Skin epidermis (tissue), 12 donors: ENCODE measurements at regions not wholly inside any gene's neighbourhood (a gene's known extent, or its start where the extent isn't known, plus 50 kb on each side); places are given as distances from the start of the nearest gene placed in this dataset.
A peak's percentile ranks its signal among the peaks of the same experiment; 100 is the strongest.
"Not testable (repeated sequence)": the region's sequence is repeated elsewhere in the genome, so short reads cannot be mapped to it uniquely, and the experiment has no call there.

ENCODE experiments used
- H3K27ac ChIP-seq, 21 experiments: fragments of 200-600 bp; sonication (generic) in 11 of 21; one replicate each; pipeline ENCODE4 v1.5.0; 2020; ENCODE audit warnings: mild to moderate bottlenecking in 3 of 21, inconsistent platforms in 2 of 21, moderate library complexity in 2 of 21
- H3K4me3 ChIP-seq, 7 experiments: fragments of 200-600 bp; sonication (generic) in 2 of 7; one replicate each; pipeline ENCODE4 v1.5.0; 2020; ENCODE audit warnings: inconsistent platforms in 2 of 7, mild to moderate bottlenecking in 2 of 7, moderate library complexity in 1 of 7

- H3K27ac ChIP-seq: no peak overlapping the region
- no peak overlapping the region for H3K4me3 ChIP-seq
Measured at GRCh38 chr16:8094696-8095095, 495.6 kb downstream of the TMEM114 start.

- H3K27ac ChIP-seq: no peak overlapping the region
Measured at GRCh38 chr16:8088820-8089338, 501.4 kb downstream of the TMEM114 start.

GRCh38 chr16:8087597-8088289 is 502.6 kb downstream of the TMEM114 start:
- H3K27ac ChIP-seq: peak overlapping the region in 5 of 21 experiments; percentile 3 to 71 (median 14)
- no peak overlapping the region for H3K4me3 ChIP-seq

More at GRCh38 chr16:8088820-8089338, 501.4 kb downstream of the TMEM114 start:
- no peak overlapping the region for H3K4me3 ChIP-seq

- H3K27ac ChIP-seq: peak overlapping the region in 4 of 21 experiments; percentile 3 to 71 (median 19)
- H3K4me3 ChIP-seq: no peak overlapping the region
Measured at GRCh38 chr16:8087146-8087545, 503.2 kb downstream of the TMEM114 start.

- Histone ChIP-seq H3K27ac (no peak overlapping the region), H3K4me3 (no peak overlapping the region)
Measured at GRCh38 chr16:8084882-8085281, 505.4 kb downstream of the TMEM114 start.

- Histone ChIP-seq H3K4me3 (no peak overlapping the region), H3K27ac (no peak overlapping the region)
Measured at GRCh38 chr16:8084302-8084701, 506.0 kb downstream of the TMEM114 start.

- no peak overlapping the region for H3K27ac ChIP-seq
- no peak overlapping the region for H3K4me3 ChIP-seq
Measured at GRCh38 chr16:8083560-8083959, 506.8 kb downstream of the TMEM114 start.

GRCh38 chr16:8080817-8081216 is 509.5 kb downstream of the TMEM114 start:
- H3K4me3 ChIP-seq: no peak overlapping the region
- H3K27ac ChIP-seq: no peak overlapping the region

- H3K27ac ChIP-seq: no peak overlapping the region
- H3K4me3 ChIP-seq: no peak overlapping the region
Measured at GRCh38 chr16:8075271-8075670, 515.0 kb downstream of the TMEM114 start.

- no peak overlapping the region for H3K4me3 ChIP-seq
- H3K27ac ChIP-seq: no peak overlapping the region
Measured at GRCh38 chr16:8070506-8070905, 519.8 kb downstream of the TMEM114 start.

GRCh38 chr16:8068225-8068624 is 522.1 kb downstream of the TMEM114 start:
- H3K27ac ChIP-seq, H3K4me3 ChIP-seq: not testable (repeated sequence)

GRCh38 chr16:8063159-8063558 is 527.2 kb downstream of the TMEM114 start:
- Histone ChIP-seq H3K27ac (no peak overlapping the region), H3K4me3 (no peak overlapping the region)

GRCh38 chr16:8062677-8063076 is 527.6 kb downstream of the TMEM114 start:
- Histone ChIP-seq H3K4me3 (no peak overlapping the region), H3K27ac (no peak overlapping the region)

- Histone ChIP-seq H3K27ac (no peak overlapping the region), H3K4me3 (no peak overlapping the region)
Measured at GRCh38 chr16:8055761-8056160, 534.5 kb downstream of the TMEM114 start.

- Histone ChIP-seq H3K4me3 (no peak overlapping the region), H3K27ac (no peak overlapping the region)
Measured at GRCh38 chr16:8053437-8053836, 536.9 kb downstream of the TMEM114 start.

- Histone ChIP-seq H3K4me3 (no peak overlapping the region), H3K27ac (no peak overlapping the region)
Measured at GRCh38 chr16:8048433-8048832, 541.9 kb downstream of the TMEM114 start.

- H3K4me3 ChIP-seq: no peak overlapping the region
- no peak overlapping the region for H3K27ac ChIP-seq
Measured at GRCh38 chr16:8047736-8048135, 542.6 kb downstream of the TMEM114 start.

- Histone ChIP-seq H3K4me3 (no peak overlapping the region), H3K27ac (no peak overlapping the region)
Measured at GRCh38 chr16:8044796-8045195, 545.5 kb downstream of the TMEM114 start.

GRCh38 chr16:8032406-8032805 is 557.9 kb downstream of the TMEM114 start:
- no peak overlapping the region for H3K4me3 ChIP-seq
- no peak overlapping the region for H3K27ac ChIP-seq

GRCh38 chr16:8030004-8030403 is 560.3 kb downstream of the TMEM114 start:
- not testable (repeated sequence) for H3K27ac ChIP-seq, H3K4me3 ChIP-seq

GRCh38 chr16:8026450-8026849 is 563.9 kb downstream of the TMEM114 start:
- no peak overlapping the region for H3K27ac ChIP-seq

GRCh38 chr16:8023326-8023725 is 567.0 kb downstream of the TMEM114 start:
- Histone ChIP-seq H3K4me3 (no peak overlapping the region), H3K27ac (no peak overlapping the region)

More at GRCh38 chr16:8026450-8026849, 563.9 kb downstream of the TMEM114 start:
- no peak overlapping the region for H3K4me3 ChIP-seq
